HepG2 (cell line): ENCODE measurements at regions not wholly inside any gene's neighbourhood (a gene's known extent, or its start where the extent isn't known, plus 50 kb on each side); places are given as distances from the start of the nearest gene placed in this dataset.

Experiments
- CHCHD3 ChIP-seq: sonication (generic); formaldehyde crosslinking; IDR thresholded peaks from 2 replicates; pipeline ENCODE4 v1.8.0; 2022; ENCODE audit warnings: mild to moderate bottlenecking, missing genetic modification reagents, moderate library complexity
- FOXA3 ChIP-seq: IDR thresholded peaks from 2 replicates; pipeline ENCODE4 v1.6.1; 2016; ENCODE audit warnings: missing genetic modification reagents, missing compliant biosample characterization
- HMGXB4 ChIP-seq, 2 experiments: sonication (generic) in 1 of 2; formaldehyde crosslinking in 1 of 2; IDR thresholded peaks; 2 replicates each; pipeline versions ENCODE4 v1.4.0 to v1.6.1; 2018 to 2020; ENCODE audit warnings: missing genetic modification reagents in 2 of 2, borderline replicate concordance in 1 of 2, low read depth in 1 of 2, mild to moderate bottlenecking in 1 of 2, missing biosample characterization in 1 of 2
- IKZF1 ChIP-seq: fragments of 450-650 bp; IDR thresholded peaks from 2 replicates; pipeline ENCODE4 v1.7.1; 2016
- MTERF4 ChIP-seq: sonication (generic); formaldehyde crosslinking; IDR thresholded peaks from 2 replicates; pipeline ENCODE4 v1.8.0; 2023; ENCODE audit warnings: mild to moderate bottlenecking, missing genetic modification reagents
- NFYC ChIP-seq: IDR thresholded peaks from 2 replicates; pipeline ENCODE4 v1.6.1; 2016; ENCODE audit warnings: missing genetic modification reagents, missing compliant biosample characterization
- RELA ChIP-seq: sonication (generic); formaldehyde crosslinking; IDR thresholded peaks from 2 replicates; pipeline ENCODE4 v1.4.0; 2020; ENCODE audit warnings: missing genetic modification reagents
- REST ChIP-seq, 2 experiments: IDR thresholded peaks; 2 replicates each; pipeline ENCODE4 v1.6.1; 2011 to 2012; ENCODE audit warnings: low read length in 2 of 2, borderline replicate concordance in 1 of 2, low read depth in 1 of 2, mild to moderate bottlenecking in 1 of 2, moderate library complexity in 1 of 2
- SYNCRIP ChIP-seq: fragments of 200-400 bp; formaldehyde crosslinking; IDR thresholded peaks from 2 replicates; pipeline ENCODE4 v1.6.1; 2018; ENCODE audit warnings: mild to moderate bottlenecking, low read depth, low read length; ENCODE audit not compliant: insufficient read depth
- TEAD2 ChIP-seq: sonication (generic); formaldehyde crosslinking; IDR thresholded peaks from 2 replicates; pipeline ENCODE4 v1.9.0; 2021; ENCODE audit warnings: missing genetic modification reagents
- ZFP36L1 ChIP-seq: sonication (generic); formaldehyde crosslinking; IDR thresholded peaks from 2 replicates; pipeline ENCODE4 v1.8.0; 2022; ENCODE audit warnings: mild to moderate bottlenecking, missing genetic modification reagents, moderate library complexity
- ZNF317 ChIP-seq: sonication (generic); formaldehyde crosslinking; IDR thresholded peaks from 2 replicates; pipeline ENCODE4 v1.5.0; 2020; ENCODE audit warnings: mild to moderate bottlenecking, missing genetic modification reagents
- ZNF333 ChIP-seq: sonication (generic); formaldehyde crosslinking; IDR thresholded peaks from 2 replicates; pipeline ENCODE4 v1.4.0; 2020; ENCODE audit warnings: mild to moderate bottlenecking, missing genetic modification reagents, borderline replicate concordance
- ZNF552 ChIP-seq: sonication (generic); formaldehyde crosslinking; IDR thresholded peaks from 2 replicates; pipeline ENCODE4 v1.9.0; 2022; ENCODE audit warnings: missing genetic modification reagents, mild to moderate bottlenecking, borderline replicate concordance
- ZNF691 ChIP-seq: sonication (generic); formaldehyde crosslinking; IDR thresholded peaks from 2 replicates; pipeline ENCODE4 v1.4.0; 2020; ENCODE audit warnings: missing genetic modification reagents, low read depth, mild to moderate bottlenecking, borderline replicate concordance
- ZNF7 ChIP-seq: IDR thresholded peaks from 2 replicates; pipeline ENCODE4 v1.6.1; 2016; ENCODE audit warnings: missing biosample characterization, missing genetic modification reagents
- ZNF839 ChIP-seq: sonication (generic); formaldehyde crosslinking; IDR thresholded peaks from 2 replicates; pipeline ENCODE4 v1.4.0; 2020; ENCODE audit warnings: missing genetic modification reagents, mild to moderate bottlenecking, borderline replicate concordance
- TF ChIP-seq, protein P1 (sequence below): sonication (generic); formaldehyde crosslinking; IDR thresholded peaks from 2 replicates; pipeline ENCODE4 v1.4.0; 2020; ENCODE audit warnings: mild to moderate bottlenecking, missing genetic modification reagents
- TF ChIP-seq, protein P2 (sequence below): sonication (generic); formaldehyde crosslinking; IDR thresholded peaks from 2 replicates; pipeline ENCODE4 v1.5.0; 2020; ENCODE audit warnings: missing genetic modification reagents

GRCh38 chr2:200077210-200077650 is 121.8 kb downstream of the MAIP1 start (continued):
- no peak for TF ChIP-seq ZNF7
- TF ChIP-seq ZFP36L1 (CRISPR knock-in tag) = no peak
- no peak for TF ChIP-seq IKZF1
- TF ChIP-seq FOXA3 (CRISPR knock-in tag) = peak; percentile 99
- TF ChIP-seq HMGXB4 (CRISPR knock-in tag; IDR thresholded peaks at IDR 0.05; ENCODE audit: borderline replicate concordance in 1 of 2, low read depth in 1 of 2) = peak in 1 of 2 experiments; percentile 63; a peak in 1 of 4 replicates
- TF ChIP-seq ZNF552 (CRISPR knock-in tag) = no peak
- TF ChIP-seq ZNF691 = no peak
- no peak for TF ChIP-seq CHCHD3 (CRISPR knock-in tag)
- TF ChIP-seq, protein P1, sequence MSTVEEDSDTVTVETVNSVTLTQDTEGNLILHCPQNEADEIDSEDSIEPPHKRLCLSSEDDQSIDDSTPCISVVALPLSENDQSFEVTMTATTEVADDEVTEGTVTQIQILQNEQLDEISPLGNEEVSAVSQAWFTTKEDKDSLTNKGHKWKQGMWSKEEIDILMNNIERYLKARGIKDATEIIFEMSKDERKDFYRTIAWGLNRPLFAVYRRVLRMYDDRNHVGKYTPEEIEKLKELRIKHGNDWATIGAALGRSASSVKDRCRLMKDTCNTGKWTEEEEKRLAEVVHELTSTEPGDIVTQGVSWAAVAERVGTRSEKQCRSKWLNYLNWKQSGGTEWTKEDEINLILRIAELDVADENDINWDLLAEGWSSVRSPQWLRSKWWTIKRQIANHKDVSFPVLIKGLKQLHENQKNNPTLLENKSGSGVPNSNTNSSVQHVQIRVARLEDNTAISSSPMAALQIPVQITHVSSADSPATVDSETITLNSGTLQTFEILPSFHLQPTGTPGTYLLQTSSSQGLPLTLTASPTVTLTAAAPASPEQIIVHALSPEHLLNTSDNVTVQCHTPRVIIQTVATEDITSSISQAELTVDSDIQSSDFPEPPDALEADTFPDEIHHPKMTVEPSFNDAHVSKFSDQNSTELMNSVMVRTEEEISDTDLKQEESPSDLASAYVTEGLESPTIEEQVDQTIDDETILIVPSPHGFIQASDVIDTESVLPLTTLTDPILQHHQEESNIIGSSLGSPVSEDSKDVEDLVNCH (CRISPR knock-in tag) = no peak
- TF ChIP-seq, protein P2, sequence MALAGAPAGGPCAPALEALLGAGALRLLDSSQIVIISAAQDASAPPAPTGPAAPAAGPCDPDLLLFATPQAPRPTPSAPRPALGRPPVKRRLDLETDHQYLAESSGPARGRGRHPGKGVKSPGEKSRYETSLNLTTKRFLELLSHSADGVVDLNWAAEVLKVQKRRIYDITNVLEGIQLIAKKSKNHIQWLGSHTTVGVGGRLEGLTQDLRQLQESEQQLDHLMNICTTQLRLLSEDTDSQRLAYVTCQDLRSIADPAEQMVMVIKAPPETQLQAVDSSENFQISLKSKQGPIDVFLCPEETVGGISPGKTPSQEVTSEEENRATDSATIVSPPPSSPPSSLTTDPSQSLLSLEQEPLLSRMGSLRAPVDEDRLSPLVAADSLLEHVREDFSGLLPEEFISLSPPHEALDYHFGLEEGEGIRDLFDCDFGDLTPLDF = no peak
- no peak for TF ChIP-seq MTERF4 (CRISPR knock-in tag)
- TF ChIP-seq REST (IDR thresholded peaks at IDR 0.05; ENCODE audit: borderline replicate concordance in 1 of 2, low read depth in 1 of 2, low read length in 2 of 2) = peak in 1 of 2 experiments; percentile 51; a peak in 1 of 4 replicates
- no peak for TF ChIP-seq ZNF839 (CRISPR knock-in tag)
- no peak for TF ChIP-seq SYNCRIP
- TF ChIP-seq RELA (CRISPR knock-in tag) = no peak
- TF ChIP-seq NFYC = no peak
- TF ChIP-seq TEAD2 (CRISPR knock-in tag) = no peak
- TF ChIP-seq ZNF317 (CRISPR knock-in tag) = no peak
- no peak for TF ChIP-seq ZNF333
